GM12878 (cell line): ENCODE measurements at regions not wholly inside any gene's neighbourhood (a gene's known extent, or its start where the extent isn't known, plus 50 kb on each side); places are given as distances from the start of the nearest gene placed in this dataset.

ENCODE experiments used
- ATAC-seq: fragments of 200-7000 bp; cut with Tn5 transposase; 3 replicates; pipeline ENCODE4 v1.9.1; 2020; ENCODE audit warnings: mild to moderate bottlenecking, moderate library complexity
- BruUV-seq: library from RNA; stranded (reverse); fragments of 400-500 nt; replicated peaks from 2 replicates; lab custom pipeline; 2021; lab: Mats Ljungman, UMichigan
- CTCF ChIA-PET: fragments of 300-600 bp; sonication (Branson Sonifier 250); formaldehyde crosslinking; extraction: SDS; loops from one replicate; lab custom pipeline; 2021; ENCODE audit warnings: inconsistent platforms; lab: Yijun Ruan, JAX
- POLR2A ChIA-PET: fragments of 350-600 bp; formaldehyde crosslinking; extraction: SDS; loops from one replicate; lab custom pipeline; 2021; ENCODE audit warnings: inconsistent platforms; lab: Charles Lee
- RAD21 ChIA-PET: fragments of 300-600 bp; sonication (Branson Sonifier 250); formaldehyde crosslinking; loops from one replicate; lab custom pipeline; 2023; ENCODE audit warnings: antibody characterized with exemption; ENCODE audit not compliant: unreplicated experiment; lab: Charles Lee
- SMC1A ChIA-PET: fragments of 300-600 bp; sonication (Branson Sonifier 250); formaldehyde crosslinking; loops from one replicate; lab custom pipeline; 2023; ENCODE audit not compliant: unreplicated experiment, uncharacterized antibody; lab: Charles Lee
- DNase-seq: peaks from one replicate; pipeline ENCODE4 v3.0.0-alpha.2; 2011; ENCODE audit warnings: low read depth, low spot score
- FAIRE-seq: peaks from 3 replicates; lab custom pipeline; 2011; peaks lifted over from hg19 to GRCh38; lab: Jason Lieb, UNC
- H2AFZ ChIP-seq: 2 replicates; pipeline ENCODE4 v1.6.0; 2011; ENCODE audit warnings: low read depth, low read length, control low read depth; ENCODE audit not compliant: control insufficient read depth
- H3K27ac ChIP-seq: 2 replicates; pipeline ENCODE4 v1.5.1; 2011; ENCODE audit warnings: control low read depth; ENCODE audit not compliant: control insufficient read depth, insufficient read depth
- H3K27me3 ChIP-seq, 2 experiments: replicated peaks in 1 of 2; 2 replicates each; pipeline versions ENCODE4 v1.6.0 to v1.6.1; 2011; ENCODE audit warnings: low read length in 1 of 2; ENCODE audit not compliant: control insufficient read depth in 2 of 2, insufficient read depth in 2 of 2
- H3K36me3 ChIP-seq, 2 experiments: 2 replicates each; pipeline ENCODE4 v1.5.1; 2011; ENCODE audit warnings: low read length in 1 of 2; ENCODE audit not compliant: control insufficient read depth in 2 of 2, insufficient read depth in 2 of 2
- H3K4me1 ChIP-seq: 2 replicates; pipeline ENCODE4 v1.6.1; 2011; ENCODE audit warnings: mild to moderate bottlenecking, low read length, moderate library complexity, mixed read lengths; ENCODE audit not compliant: control insufficient read depth, insufficient read depth
- H3K4me2 ChIP-seq: 2 replicates; pipeline ENCODE4 v1.6.0; 2011; ENCODE audit warnings: control low read depth; ENCODE audit not compliant: control insufficient read depth, insufficient read depth
- H3K4me3 ChIP-seq: fragments of 200-600 bp; sonication (generic); 2 replicates; pipeline ENCODE4 v1.5.1; 2016
- H3K79me2 ChIP-seq: 2 replicates; pipeline ENCODE4 v1.6.0; 2011; ENCODE audit warnings: low read length; ENCODE audit not compliant: control insufficient read depth, insufficient read depth
- H3K9ac ChIP-seq: 2 replicates; pipeline ENCODE4 v1.8.0; 2011; ENCODE audit warnings: low read length, control low read depth, mixed read lengths; ENCODE audit not compliant: control insufficient read depth, insufficient read depth
- H3K9me3 ChIP-seq: replicated peaks from 3 replicates; pipeline ENCODE4 v1.5.1; 2011; ENCODE audit warnings: mild to moderate bottlenecking, low read length; ENCODE audit not compliant: control insufficient read depth, insufficient read depth
- H4K20me1 ChIP-seq: 2 replicates; pipeline ENCODE4 v1.6.0; 2011; ENCODE audit not compliant: control insufficient read depth, insufficient read depth
- ASH2L ChIP-seq: fragments of 300-600, 200-600 bp; sonication (generic); IDR thresholded peaks from 2 replicates; pipeline ENCODE4 v1.6.1; 2017; ENCODE audit warnings: low read depth, mild to moderate bottlenecking, borderline replicate concordance
- ATF7 ChIP-seq: fragments of 450-650 bp; IDR thresholded peaks from 2 replicates; pipeline ENCODE4 v1.6.1; 2016; ENCODE audit warnings: low read depth, mild to moderate bottlenecking
- BHLHE40 ChIP-seq, 2 experiments: fragments of 450-650 bp in 1 of 2; IDR thresholded peaks; 2 replicates each; pipeline ENCODE4 v1.6.1; 2011 to 2017; ENCODE audit warnings: low read depth in 2 of 2, borderline replicate concordance in 1 of 2, improper control_type of control experiment in 1 of 2, low read length in 1 of 2, mild to moderate bottlenecking in 1 of 2
- ETV6 ChIP-seq, 2 experiments: fragments of 450-650 bp in 1 of 2; IDR thresholded peaks in 1 of 2; conservative IDR thresholded peaks in 1 of 2; 2 replicates each; pipeline ENCODE4 v1.6.1; 2014; ENCODE audit warnings: antibody characterized with exemption in 1 of 2, borderline replicate concordance in 1 of 2, low read depth in 1 of 2, mild to moderate bottlenecking in 1 of 2, moderate library complexity in 1 of 2
- IKZF1 ChIP-seq: fragments of 450-650 bp; conservative IDR thresholded peaks from 2 replicates; pipeline ENCODE4 v1.6.1; 2017; ENCODE audit warnings: antibody characterized with exemption, mild to moderate bottlenecking
- IKZF2 ChIP-seq, 2 experiments: fragments of 450-650 bp; IDR thresholded peaks; 2 replicates each; pipeline ENCODE4 v1.6.1; 2017; ENCODE audit warnings: mild to moderate bottlenecking in 2 of 2, moderate library complexity in 2 of 2
- IRF4 ChIP-seq: IDR thresholded peaks from 2 replicates; pipeline ENCODE4 v1.6.1; 2011; ENCODE audit warnings: low read depth, low read length
- LARP7 ChIP-seq: fragments of 450-650 bp; IDR thresholded peaks from 2 replicates; pipeline ENCODE4 v1.6.1; 2017; ENCODE audit warnings: mild to moderate bottlenecking
- MEF2A ChIP-seq: IDR thresholded peaks from 2 replicates; pipeline ENCODE4 v1.6.1; 2011; ENCODE audit warnings: low read depth, mild to moderate bottlenecking, low read length, moderate library complexity; ENCODE audit not compliant: insufficient read depth
- MLLT1 ChIP-seq: fragments of 450-650 bp; IDR thresholded peaks from 2 replicates; pipeline ENCODE4 v1.6.1; 2016; ENCODE audit warnings: mild to moderate bottlenecking
- NFIC ChIP-seq: IDR thresholded peaks from 2 replicates; pipeline ENCODE4 v1.6.1; 2012; ENCODE audit warnings: low read depth, mild to moderate bottlenecking, inconsistent platforms, low read length, moderate library complexity
- RELB ChIP-seq: fragments of 450-650 bp; IDR thresholded peaks from 2 replicates; pipeline ENCODE4 v1.6.1; 2017; ENCODE audit warnings: low read depth, mild to moderate bottlenecking, moderate library complexity
- SPI1 ChIP-seq: IDR thresholded peaks from 2 replicates; pipeline ENCODE4 v1.6.1; 2011; ENCODE audit warnings: low read depth, mild to moderate bottlenecking, low read length, moderate library complexity, borderline replicate concordance; ENCODE audit not compliant: insufficient read depth
- TBL1XR1 ChIP-seq: IDR thresholded peaks from 2 replicates; pipeline ENCODE4 v1.6.1; 2012; ENCODE audit warnings: low read depth, low read length, improper control_type of control experiment
- ZNF24 ChIP-seq: fragments of 450-650 bp; IDR thresholded peaks from 2 replicates; pipeline ENCODE4 v1.6.1; 2017; ENCODE audit warnings: antibody characterized with exemption, mild to moderate bottlenecking
- WGBS: methylation state at CpG from one replicate; pipeline ENCODE4 v1.1.6; 2016; ENCODE audit warnings: low lambda C conversion rate; ENCODE audit not compliant: insufficient replicate concordance, insufficient coverage; ENCODE audit errors: missing lambda C conversion rate; 5-methylcytosine and 5-hydroxymethylcytosine counted together
- in situ Hi-C: fragments of 300-500 bp; cut with MboI; formaldehyde crosslinking; loops from 9 replicates; pipeline ENCODE4 v1.14.3; 2018; ENCODE audit warnings: mixed read lengths
- intact Hi-C: fragments of 100-400 bp; cut with micrococcal nuclease; formaldehyde crosslinking; loops from one replicate; pipeline ENCODE4 v1.14.2; 2022; ENCODE audit not compliant: unreplicated experiment
- TF ChIP-seq, protein P1 (sequence below): fragments of 150-350 bp; IDR thresholded peaks from 2 replicates; pipeline ENCODE4 v1.6.1; 2014; ENCODE audit warnings: mild to moderate bottlenecking, low read depth, low read length
- TF ChIP-seq, protein P2 (sequence below): IDR thresholded peaks from 2 replicates; pipeline ENCODE4 v1.6.1; 2012; ENCODE audit warnings: low read length, inconsistent platforms

DNA sequence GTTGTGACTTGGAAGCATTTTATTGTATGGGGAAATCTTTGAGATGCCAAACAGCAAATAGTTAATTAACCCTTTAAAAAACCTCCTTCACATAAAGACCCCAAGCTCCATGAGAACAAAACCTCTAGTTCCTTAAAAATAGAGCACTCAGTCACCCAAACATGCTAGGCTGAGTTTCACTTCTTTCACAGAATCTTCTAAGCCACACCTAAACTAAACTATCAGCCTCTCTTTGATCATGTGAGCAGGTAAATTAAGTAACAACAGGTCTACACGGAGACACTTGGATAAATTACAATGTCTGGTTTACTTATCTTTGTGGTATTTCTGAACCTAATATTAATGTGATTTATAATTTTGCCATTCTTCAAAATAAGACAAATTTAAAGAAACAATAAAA, 205.2 kb upstream of the MARCKS start (continued):
- TF ChIP-seq ZNF24 (no peak), BHLHE40 (IDR thresholded peaks at IDR 0.05; ENCODE audit: borderline replicate concordance in 1 of 2, low read depth in 2 of 2, low read length in 1 of 2) (peak; percentile 42 to 46; a peak in 2 of 4 replicates), LARP7 (no peak), ASH2L (no peak), SPI1 (peak; percentile 62)
- TF ChIP-seq, protein P1, sequence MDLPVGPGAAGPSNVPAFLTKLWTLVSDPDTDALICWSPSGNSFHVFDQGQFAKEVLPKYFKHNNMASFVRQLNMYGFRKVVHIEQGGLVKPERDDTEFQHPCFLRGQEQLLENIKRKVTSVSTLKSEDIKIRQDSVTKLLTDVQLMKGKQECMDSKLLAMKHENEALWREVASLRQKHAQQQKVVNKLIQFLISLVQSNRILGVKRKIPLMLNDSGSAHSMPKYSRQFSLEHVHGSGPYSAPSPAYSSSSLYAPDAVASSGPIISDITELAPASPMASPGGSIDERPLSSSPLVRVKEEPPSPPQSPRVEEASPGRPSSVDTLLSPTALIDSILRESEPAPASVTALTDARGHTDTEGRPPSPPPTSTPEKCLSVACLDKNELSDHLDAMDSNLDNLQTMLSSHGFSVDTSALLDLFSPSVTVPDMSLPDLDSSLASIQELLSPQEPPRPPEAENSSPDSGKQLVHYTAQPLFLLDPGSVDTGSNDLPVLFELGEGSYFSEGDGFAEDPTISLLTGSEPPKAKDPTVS, result no peak

DNA sequence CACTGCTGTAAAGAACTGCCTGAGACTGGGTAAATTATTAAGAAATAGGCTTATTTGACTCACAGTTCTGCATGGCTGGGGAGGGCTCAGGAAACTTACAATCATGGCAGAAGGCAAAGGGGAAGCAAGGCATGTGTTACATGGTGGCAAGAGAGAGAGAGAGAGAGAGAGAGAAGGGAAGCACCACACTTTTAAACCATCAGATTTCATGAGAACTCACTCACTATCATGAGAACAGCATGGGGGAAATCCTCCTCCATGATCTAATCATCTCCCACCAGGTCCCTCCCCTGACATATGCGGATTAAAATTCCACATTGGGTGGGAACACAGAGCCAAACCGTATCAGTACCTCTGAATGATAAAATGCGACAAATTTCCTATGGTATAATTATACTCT, 203.9 kb upstream of the MARCKS start:
- Histone ChIP-seq H2AFZ (peak overlapping the region; percentile 76), H3K4me2 (peak overlapping the region; percentile 69), H3K27me3 (no peaks in the 10 kb centered on the region), H3K79me2 (no peaks in the 10 kb centered on the region), H4K20me1 (no peaks in the 10 kb centered on the region), H3K4me1 (peaks cover 40% of the 10 kb centered on the region), H3K27ac (peak overlapping the region; percentile 79), H3K9ac (no peak overlapping the region), H3K36me3 (no peaks in the 10 kb centered on the region), H3K9me3 (no peaks in the 10 kb centered on the region; the same call in 2 of the 3 replicates), H3K4me3 (no peak overlapping the region)
- in situ Hi-C loops, result no loop called here
- RAD21 ChIA-PET, result no interaction called here
- ATAC-seq (peak; percentile 43), DNase-seq (no peak), FAIRE-seq (no peak)
- SMC1A ChIA-PET, result interaction anchor here (3.1 kb wide), 1 partner anchor 16 kb away, joined by 24 read pairs; no protein-coding TSS in a partner anchor
- intact Hi-C loops, result no loop called here
- POLR2A ChIA-PET, result interaction anchor here (2.9 kb wide), 1 partner anchor 11 kb away, joined by 14 read pairs; no protein-coding TSS in a partner anchor
- CTCF ChIA-PET, result no interaction called here
- no TSS peak for BruUV-seq
- 78% methylated on average over 3 of the region's 3 CpGs for WGBS
- TF ChIP-seq IKZF2 (IDR thresholded peaks at IDR 0.05) (peak; percentile 58 to 70; a peak in 3 of 4 replicates), ATF7 (0 out of 2 replicates have a peak, but pooled peaks have one; percentile 9), TBL1XR1 (no peak), RELB (peak; percentile 40; the same call in 1 of the 2 replicates), NFIC (peak; percentile 39; the same call in 1 of the 2 replicates), IKZF1 (0 out of 2 replicates have a peak, but pooled peaks have one; percentile 25), ETV6 (conservative IDR thresholded peaks at IDR 0.05 in 1 of 2, IDR thresholded peaks at IDR 0.05 in 1 of 2; ENCODE audit: borderline replicate concordance in 1 of 2, low read depth in 1 of 2) (peak in 1 of 2 experiments; percentile 39; a peak in 1 of 4 replicates), MEF2A (0 out of 2 replicates have a peak, but pooled peaks have one; percentile 24), IRF4 (0 out of 2 replicates have a peak, but pooled peaks have one; percentile 12), MLLT1 (peak; percentile 45; the same call in 1 of the 2 replicates)
- TF ChIP-seq, protein P2, sequence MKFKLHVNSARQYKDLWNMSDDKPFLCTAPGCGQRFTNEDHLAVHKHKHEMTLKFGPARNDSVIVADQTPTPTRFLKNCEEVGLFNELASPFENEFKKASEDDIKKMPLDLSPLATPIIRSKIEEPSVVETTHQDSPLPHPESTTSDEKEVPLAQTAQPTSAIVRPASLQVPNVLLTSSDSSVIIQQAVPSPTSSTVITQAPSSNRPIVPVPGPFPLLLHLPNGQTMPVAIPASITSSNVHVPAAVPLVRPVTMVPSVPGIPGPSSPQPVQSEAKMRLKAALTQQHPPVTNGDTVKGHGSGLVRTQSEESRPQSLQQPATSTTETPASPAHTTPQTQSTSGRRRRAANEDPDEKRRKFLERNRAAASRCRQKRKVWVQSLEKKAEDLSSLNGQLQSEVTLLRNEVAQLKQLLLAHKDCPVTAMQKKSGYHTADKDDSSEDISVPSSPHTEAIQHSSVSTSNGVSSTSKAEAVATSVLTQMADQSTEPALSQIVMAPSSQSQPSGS, result peak; percentile 87
